K562 (cell line): ENCODE measurements at regions not wholly inside any gene's neighbourhood (a gene's known extent, or its start where the extent isn't known, plus 50 kb on each side); places are given as distances from the start of the nearest gene placed in this dataset.
A peak's percentile ranks its signal among the peaks of the same experiment; 100 is the strongest.

Experiments used
- CBFB ChIP-seq: sonication (generic); formaldehyde crosslinking; IDR thresholded peaks from 2 replicates; pipeline ENCODE4 v1.4.0; 2020; ENCODE audit warnings: mild to moderate bottlenecking, missing genetic modification reagents
- CCNT2 ChIP-seq: IDR thresholded peaks from 2 replicates; pipeline ENCODE4 v1.6.1; 2011; ENCODE audit warnings: borderline replicate concordance, low read depth, mild to moderate bottlenecking, moderate library complexity, mixed read lengths, low read length; ENCODE audit not compliant: insufficient read length; ENCODE audit errors: extremely low read depth
- CLOCK ChIP-seq: fragments of 250-450 bp; sonication (Bioruptor Pico); IDR thresholded peaks from 2 replicates; pipeline ENCODE4 v1.4.0; 2020; ENCODE audit warnings: mild to moderate bottlenecking, moderate library complexity, borderline replicate concordance
- CTCFL ChIP-seq: IDR thresholded peaks from 2 replicates; pipeline ENCODE4 v1.6.1; 2011; ENCODE audit warnings: borderline replicate concordance, low read depth, mild to moderate bottlenecking, moderate library complexity, low read length; ENCODE audit not compliant: insufficient read depth, poor library complexity, severe bottlenecking
- ELF1 ChIP-seq: fragments of 200-800 bp; sonication (Bioruptor generic); IDR thresholded peaks from 2 replicates; pipeline ENCODE4 v1.6.1; 2016; ENCODE audit warnings: missing genetic modification characterization, missing compliant biosample characterization
- ILF3 ChIP-seq: fragments of 450-650 bp; IDR thresholded peaks from 2 replicates; pipeline ENCODE4 v1.6.1; 2018; ENCODE audit warnings: antibody characterized with exemption, mild to moderate bottlenecking, moderate library complexity, borderline replicate concordance
- MCM5 ChIP-seq: fragments of 450-650 bp; IDR thresholded peaks from 2 replicates; pipeline ENCODE4 v1.6.1; 2016; ENCODE audit warnings: low read depth
- MED1 ChIP-seq: sonication (generic); formaldehyde crosslinking; IDR thresholded peaks from 2 replicates; pipeline ENCODE4 v1.8.1; 2023; ENCODE audit warnings: missing genetic modification reagents, borderline replicate concordance
- NFE2 ChIP-seq: IDR thresholded peaks from 2 replicates; pipeline ENCODE4 v1.6.1; 2014; ENCODE audit warnings: antibody characterized with exemption, low read depth
- NONO ChIP-seq, 2 experiments: fragments of 200-400 bp in 1 of 2; fragments of 450-650 bp in 1 of 2; formaldehyde crosslinking in 1 of 2; IDR thresholded peaks; 2 replicates each; pipeline ENCODE4 v1.6.1; 2017; ENCODE audit warnings: low read depth in 2 of 2, mild to moderate bottlenecking in 2 of 2, moderate library complexity in 2 of 2, low read length in 1 of 2
- PHF20 ChIP-seq: fragments of 450-650 bp; IDR thresholded peaks from 2 replicates; pipeline ENCODE4 v1.6.1; 2018; ENCODE audit not compliant: partially characterized antibody
- POLR2B ChIP-seq: fragments of 450-650 bp; IDR thresholded peaks from 2 replicates; pipeline ENCODE4 v1.6.1; 2018; ENCODE audit warnings: low read depth; ENCODE audit not compliant: partially characterized antibody
- POLR3A ChIP-seq: IDR thresholded peaks from 2 replicates; pipeline ENCODE4 v1.6.1; 2011; ENCODE audit warnings: borderline replicate concordance, mild to moderate bottlenecking, moderate library complexity; ENCODE audit not compliant: insufficient read length, insufficient read depth; ENCODE audit errors: extremely low read depth
- POU5F1 ChIP-seq: fragments of 150-350 bp; IDR thresholded peaks from 2 replicates; pipeline ENCODE4 v1.6.1; 2014; ENCODE audit warnings: borderline replicate concordance, low read length, low read depth, mild to moderate bottlenecking; ENCODE audit not compliant: partially characterized antibody
- RAD51 ChIP-seq: fragments of 450-650 bp; IDR thresholded peaks from 2 replicates; pipeline ENCODE4 v1.7.1; 2016; ENCODE audit warnings: low read depth, mild to moderate bottlenecking, borderline replicate concordance
- SRSF1 ChIP-seq: fragments of 200-400 bp; formaldehyde crosslinking; IDR thresholded peaks from 2 replicates; pipeline ENCODE4 v1.6.1; 2017; ENCODE audit warnings: mild to moderate bottlenecking, low read depth, low read length, moderate library complexity
- TBP ChIP-seq: optimal IDR thresholded peaks from 2 replicates; pipeline ENCODE3; 2011; ENCODE audit warnings: low read depth, low read length, improper control_type of control experiment
- ZFP30 ChIP-seq: fragments of 250-450 bp; sonication (Bioruptor Pico); IDR thresholded peaks from 2 replicates; pipeline ENCODE4 v1.8.0; 2022; ENCODE audit warnings: moderate library complexity, mild to moderate bottlenecking, inconsistent platforms, borderline replicate concordance
- ZFP36 ChIP-seq: fragments of 150-350 bp; IDR thresholded peaks from 2 replicates; pipeline ENCODE4 v1.6.1; 2018; ENCODE audit warnings: low read length, low read depth; ENCODE audit not compliant: partially characterized antibody
- ZNF165 ChIP-seq: fragments of 250-450 bp; sonication (Bioruptor Pico); IDR thresholded peaks from 2 replicates; pipeline ENCODE4 v1.4.0; 2020; ENCODE audit warnings: borderline replicate concordance
- ZNF263 ChIP-seq: sonication (generic); formaldehyde crosslinking; IDR thresholded peaks from 2 replicates; pipeline ENCODE4 v1.8.0; 2022; ENCODE audit warnings: mild to moderate bottlenecking, missing genetic modification reagents, borderline replicate concordance
- ZNF311 ChIP-seq: fragments of 250-450 bp; sonication (Bioruptor Pico); IDR thresholded peaks from 2 replicates; pipeline ENCODE4 v1.4.0; 2020; ENCODE audit warnings: mild to moderate bottlenecking, moderate library complexity
- ZNF445 ChIP-seq: fragments of 250-450 bp; sonication (Bioruptor Pico); IDR thresholded peaks from 2 replicates; pipeline ENCODE4 v1.4.0; 2020; ENCODE audit warnings: low read depth, mild to moderate bottlenecking, moderate library complexity
- ZNF76 ChIP-seq: fragments of 250-450 bp; sonication (Bioruptor Pico); IDR thresholded peaks from 2 replicates; pipeline ENCODE4 v1.4.0; 2020; ENCODE audit warnings: mild to moderate bottlenecking, moderate library complexity, borderline replicate concordance

GRCh38 chr13:50613356-50613831 lies 230.1 kb downstream of the DLEU7 start (continued):
- peak; percentile 30; the same call in 1 of the 2 replicates for TF ChIP-seq NFE2
- TF ChIP-seq MED1 (CRISPR knock-in tag) = no peak
- TF ChIP-seq MCM5 = no peak
- TF ChIP-seq POU5F1 = no peak
- TF ChIP-seq SRSF1 = no peak
- 0 out of 2 replicates have a peak, but pooled peaks have one; percentile 52 for TF ChIP-seq ILF3
- TF ChIP-seq CTCFL = peak; percentile 6
- TF ChIP-seq CLOCK (CRISPR knock-in tag) = no peak
- TF ChIP-seq ZNF165 (CRISPR knock-in tag) = no peak
- no peak for TF ChIP-seq ZNF445 (CRISPR knock-in tag)
- TF ChIP-seq CCNT2 = peak; percentile 76
- TF ChIP-seq POLR2B = no peak
- TF ChIP-seq ELF1 (tag) = no peak
- peak; percentile 47 for TF ChIP-seq ZFP36
- TF ChIP-seq PHF20 = no peak
- TF ChIP-seq ZNF263 = no peak
- TF ChIP-seq POLR3A = no peak
- peak; percentile 72 for TF ChIP-seq TBP
- TF ChIP-seq ZFP30 (CRISPR knock-in tag) = no peak
- no peak for TF ChIP-seq ZNF76 (CRISPR knock-in tag)
- no peak for TF ChIP-seq ZNF311 (CRISPR knock-in tag)
- peak in 1 of 2 experiments; percentile 50; a peak in 1 of 4 replicates for TF ChIP-seq NONO (IDR thresholded peaks at IDR 0.05; ENCODE audit: low read depth in 2 of 2, low read length in 1 of 2)
- TF ChIP-seq RAD51 = peak; percentile 18; the same call in 1 of the 2 replicates
- TF ChIP-seq CBFB (CRISPR knock-in tag) = no peak
